IMR-90 (cell line): ENCODE measurements at regions not wholly inside any gene's neighbourhood (a gene's known extent, or its start where the extent isn't known, plus 50 kb on each side); places are given as distances from the start of the nearest gene placed in this dataset.

Experiments used
- ATAC-seq: fragments of 200-7000 bp; cut with Tn5 transposase; 2 replicates; pipeline ENCODE4 v1.9.1; 2020; ENCODE audit warnings: low read depth, mild to moderate bottlenecking, moderate library complexity
- BruUV-seq: library from RNA; stranded (reverse); fragments of 400-500 nt; replicated peaks from 2 replicates; lab custom pipeline; 2021; lab: Mats Ljungman, UMichigan
- CTCF ChIA-PET: fragments of 300-600 bp; formaldehyde crosslinking; extraction: SDS; loops from one replicate; lab custom pipeline; 2021; ENCODE audit warnings: antibody characterized with exemption; lab: Yijun Ruan, JAX
- POLR2A ChIA-PET: fragments of 300-600 bp; sonication (Branson Sonifier 250); formaldehyde crosslinking; loops from one replicate; lab custom pipeline; 2022; ENCODE audit warnings: antibody characterized with exemption; ENCODE audit not compliant: unreplicated experiment; lab: Charles Lee
- DNase-seq: peaks from one replicate; pipeline ENCODE4 v3.0.0; 2013
- H2AFZ ChIP-seq: replicated peaks from 2 replicates; pipeline ENCODE3; 2013; ENCODE audit warnings: low read length, mild to moderate bottlenecking; ENCODE audit not compliant: poor library complexity
- H2AK5ac ChIP-seq: 2 replicates; pipeline ENCODE4 v1.6.1; 2013; ENCODE audit warnings: low read depth, low read length, inconsistent platforms
- H2AK9ac ChIP-seq: replicated peaks from 2 replicates; pipeline ENCODE3; 2013; ENCODE audit warnings: mild to moderate bottlenecking, low read depth, low read length, moderate library complexity; ENCODE audit not compliant: poor library complexity
- H2BK120ac ChIP-seq: 2 replicates; pipeline ENCODE4 v1.6.1; 2013; ENCODE audit warnings: low read depth, low read length, inconsistent platforms
- H2BK15ac ChIP-seq: 3 replicates; pipeline ENCODE4 v1.6.1; 2013; ENCODE audit warnings: low read depth, low read length, inconsistent platforms
- H2BK20ac ChIP-seq: 2 replicates; pipeline ENCODE4 v1.6.1; 2013; ENCODE audit warnings: low read depth, mild to moderate bottlenecking, inconsistent platforms, low read length, moderate library complexity
- H2BK5ac ChIP-seq: 2 replicates; pipeline ENCODE4 v1.6.1; 2013; ENCODE audit warnings: mild to moderate bottlenecking, low read depth, low read length, inconsistent platforms; ENCODE audit not compliant: poor library complexity, severe bottlenecking
- H3K14ac ChIP-seq: replicated peaks from 2 replicates; pipeline ENCODE4 v1.6.1; 2013; ENCODE audit warnings: low read depth, low read length, inconsistent platforms
- H3K18ac ChIP-seq: 2 replicates; pipeline ENCODE4 v1.6.1; 2013; ENCODE audit warnings: low read depth, low read length, control low read depth
- H3K23ac ChIP-seq: 2 replicates; pipeline ENCODE4 v1.6.1; 2013; ENCODE audit warnings: low read depth, low read length, inconsistent platforms
- H3K27ac ChIP-seq: 2 replicates; pipeline ENCODE4 v1.5.1; 2013; ENCODE audit warnings: mild to moderate bottlenecking, control low read depth, low read length; ENCODE audit not compliant: insufficient read depth
- H3K27me3 ChIP-seq: 2 replicates; pipeline ENCODE4 v1.6.1; 2013; ENCODE audit warnings: low read length; ENCODE audit not compliant: control insufficient read depth, insufficient read depth
- H3K36me3 ChIP-seq: 2 replicates; pipeline ENCODE4 v1.6.1; 2013; ENCODE audit warnings: low read length, mixed read lengths; ENCODE audit not compliant: control insufficient read depth, insufficient read depth
- H3K4ac ChIP-seq: 2 replicates; pipeline ENCODE4 v1.6.1; 2013; ENCODE audit warnings: low read depth, low read length, inconsistent platforms
- H3K4me1 ChIP-seq: 2 replicates; pipeline ENCODE4 v1.6.1; 2013; ENCODE audit warnings: low read length, mixed read lengths; ENCODE audit not compliant: control insufficient read depth, insufficient read depth
- H3K4me2 ChIP-seq: 2 replicates; pipeline ENCODE4 v1.6.1; 2013; ENCODE audit warnings: low read depth, mild to moderate bottlenecking, control low read depth, low read length, moderate library complexity
- H3K4me3 ChIP-seq: 2 replicates; pipeline ENCODE4 v1.5.1; 2013; ENCODE audit warnings: low read depth, mild to moderate bottlenecking, control low read depth, low read length, moderate library complexity; ENCODE audit not compliant: insufficient read depth
- H3K56ac ChIP-seq: 2 replicates; pipeline ENCODE4 v1.6.1; 2013; ENCODE audit warnings: low read length, inconsistent platforms; ENCODE audit not compliant: insufficient read depth; ENCODE audit errors: extremely low read depth
- H3K79me1 ChIP-seq, 2 experiments: 2 replicates each; pipeline ENCODE4 v1.6.1; 2013; ENCODE audit warnings: low read length in 2 of 2, inconsistent platforms in 1 of 2, low read depth in 1 of 2
- H3K9ac ChIP-seq: 2 replicates; pipeline ENCODE4 v1.6.1; 2013; ENCODE audit warnings: low read depth, low read length, control low read depth
- H3K9me1 ChIP-seq: 2 replicates; pipeline ENCODE4 v1.6.1; 2013; ENCODE audit warnings: low read length, inconsistent platforms; ENCODE audit not compliant: insufficient read depth
- H3K9me3 ChIP-seq: 2 replicates; pipeline ENCODE4 v1.6.1; 2013; ENCODE audit warnings: low read length; ENCODE audit not compliant: control insufficient read depth, insufficient read depth
- H4K20me1 ChIP-seq: 2 replicates; pipeline ENCODE4 v1.6.1; 2013; ENCODE audit warnings: low read length, inconsistent platforms; ENCODE audit not compliant: insufficient read depth
- H4K5ac ChIP-seq: 2 replicates; pipeline ENCODE4 v1.6.1; 2013; ENCODE audit warnings: mild to moderate bottlenecking, low read depth, low read length, control low read depth
- H4K8ac ChIP-seq, 2 experiments: 2 replicates each; pipeline ENCODE4 v1.6.1; 2013; ENCODE audit warnings: low read depth in 2 of 2, low read length in 2 of 2, control low read depth in 1 of 2, inconsistent platforms in 1 of 2
- H4K91ac ChIP-seq: 2 replicates; pipeline ENCODE4 v1.6.1; 2013; ENCODE audit warnings: low read depth, low read length, inconsistent platforms; ENCODE audit not compliant: insufficient read depth
- BHLHE40 ChIP-seq: fragments of 150-350 bp; IDR thresholded peaks from 2 replicates; pipeline ENCODE4 v1.6.1; 2016; ENCODE audit warnings: mild to moderate bottlenecking, low read depth, low read length
- CEBPB ChIP-seq: IDR thresholded peaks from 2 replicates; pipeline ENCODE4 v1.6.1; 2012; ENCODE audit warnings: low read depth, low read length, improper control_type of control experiment
- CHD1 ChIP-seq: IDR thresholded peaks from 2 replicates; pipeline ENCODE4 v1.6.1; 2012; ENCODE audit warnings: low read depth, low read length, improper control_type of control experiment
- FOS ChIP-seq: fragments of 150-350 bp; IDR thresholded peaks from 2 replicates; pipeline ENCODE4 v1.6.1; 2016; ENCODE audit warnings: low read depth, low read length
- MAFK ChIP-seq: IDR thresholded peaks from 2 replicates; pipeline ENCODE4 v1.6.1; 2012; ENCODE audit warnings: low read depth, low read length, improper control_type of control experiment
- MAZ ChIP-seq: IDR thresholded peaks from 2 replicates; pipeline ENCODE4 v1.6.1; 2012; ENCODE audit warnings: low read depth, mild to moderate bottlenecking, low read length, improper control_type of control experiment, moderate library complexity, borderline replicate concordance
- MXI1 ChIP-seq: IDR thresholded peaks from 2 replicates; pipeline ENCODE4 v1.6.1; 2012; ENCODE audit warnings: low read depth, mild to moderate bottlenecking, low read length, moderate library complexity, borderline replicate concordance
- NFE2L2 ChIP-seq: fragments of 150-350 bp; IDR thresholded peaks from 2 replicates; pipeline ENCODE4 v1.6.1; 2016; ENCODE audit warnings: low read depth, mild to moderate bottlenecking, low read length
- POLR2A ChIP-seq: IDR thresholded peaks from 2 replicates; pipeline ENCODE4 v1.6.1; 2012; ENCODE audit warnings: mild to moderate bottlenecking, low read depth, low read length
- RAD21 ChIP-seq: IDR thresholded peaks from 2 replicates; pipeline ENCODE4 v1.6.1; 2012; ENCODE audit warnings: low read length, improper control_type of control experiment
- RCOR1 ChIP-seq: IDR thresholded peaks from 2 replicates; pipeline ENCODE4 v1.6.1; 2012; ENCODE audit warnings: mild to moderate bottlenecking, low read length, improper control_type of control experiment; ENCODE audit not compliant: insufficient replicate concordance
- RFX5 ChIP-seq: IDR thresholded peaks from 2 replicates; pipeline ENCODE4 v1.8.0; 2012; ENCODE audit warnings: low read depth, mild to moderate bottlenecking, low read length, moderate library complexity
- SMC3 ChIP-seq: fragments of 150-350 bp; IDR thresholded peaks from 2 replicates; pipeline ENCODE4 v1.6.1; 2016; ENCODE audit warnings: low read depth, mild to moderate bottlenecking, antibody characterized with exemption, low read length, moderate library complexity
- WGBS, 2 experiments: methylation state at CpG; one replicate each; pipeline versions ENCODE4 v1.1.5 to v1.1.7; 2013; ENCODE audit warnings: missing lambda C conversion rate in 2 of 2; ENCODE audit not compliant: insufficient read length in 1 of 2; ENCODE audit errors: extremely low coverage in 2 of 2; 5-methylcytosine and 5-hydroxymethylcytosine counted together
- dilution Hi-C: fragments of 300-500 bp; cut with HindIII; formaldehyde crosslinking; loops from one replicate; pipeline ENCODE4 v1.14.3; 2018; ENCODE audit warnings: low sequenced_read_pairs; ENCODE audit not compliant: unreplicated experiment
- in situ Hi-C: fragments of 300-500 bp; cut with MboI; formaldehyde crosslinking; loops from 3 replicates; pipeline ENCODE4 v1.14.3; 2019; ENCODE audit warnings: low sequenced_read_pairs, inconsistent platforms, mixed read lengths
- intact Hi-C: fragments of 100-400 bp; cut with micrococcal nuclease; formaldehyde crosslinking; loops from 2 replicates; pipeline ENCODE4 v1.10.0; 2022
- TF ChIP-seq, protein P1 (sequence below): fragments of 150-350 bp; IDR thresholded peaks from 2 replicates; pipeline ENCODE4 v1.6.1; 2016; ENCODE audit warnings: low read depth, mild to moderate bottlenecking, low read length, moderate library complexity, borderline replicate concordance
- TF ChIP-seq, protein P2 (sequence below): conservative IDR thresholded peaks from 2 replicates; pipeline ENCODE4 v1.5.1; 2012; ENCODE audit warnings: mild to moderate bottlenecking, low read depth, low read length, improper control_type of control experiment
- TF ChIP-seq, protein P3 (sequence below): fragments of 150-350 bp; IDR thresholded peaks from 2 replicates; pipeline ENCODE4 v1.6.1; 2017; ENCODE audit warnings: mild to moderate bottlenecking, antibody characterized with exemption, low read length, low read depth

DNA sequence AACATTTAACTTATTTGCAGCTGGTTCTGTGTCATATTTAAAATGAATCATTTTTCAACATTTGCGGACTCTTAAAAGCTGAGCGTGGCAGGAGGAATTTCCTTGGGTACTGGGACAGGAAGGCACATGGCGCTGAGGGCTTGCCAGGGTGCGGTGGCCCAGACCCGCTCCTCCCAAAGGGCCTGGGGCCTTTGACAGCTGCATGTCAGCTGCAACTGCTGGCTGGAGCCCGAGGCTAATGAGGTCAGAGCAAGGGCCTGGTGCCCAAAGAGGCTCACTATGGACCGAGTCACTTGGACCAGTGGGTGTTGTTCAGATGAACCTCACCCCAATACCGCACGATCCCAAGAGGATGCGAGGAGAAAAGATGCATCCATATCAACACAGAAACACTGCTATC lies 326.9 kb downstream of the CTTN start:
- Histone ChIP-seq H3K14ac (no peak overlapping the region), H3K18ac (no peak overlapping the region), H2AK5ac (no peak overlapping the region), H3K56ac (no peak overlapping the region), H3K9me3 (peaks cover 2% of the 10 kb centered on the region; the same call in 1 of the 2 replicates), H3K4ac (no peak overlapping the region), H4K91ac (no peak overlapping the region), H2BK20ac (no peak overlapping the region), H3K4me3 (no peak overlapping the region), H2BK120ac (no peak overlapping the region), H2BK5ac (no peak overlapping the region), H4K8ac (no peak overlapping the region), H3K23ac (no peak overlapping the region), H3K4me2 (no peak overlapping the region), H2AK9ac (no peak overlapping the region), H3K27ac (no peak overlapping the region), H3K27me3 (no peaks in the 10 kb centered on the region; the same call in 1 of the 2 replicates), H4K5ac (no peak overlapping the region), H3K4me1 (no peaks in the 10 kb centered on the region), H2BK15ac (no peak overlapping the region), H3K9ac (no peak overlapping the region), H3K9me1 (peaks cover 2% of the 10 kb centered on the region; the same call in 1 of the 2 replicates), H3K79me1 (no peaks in the 10 kb centered on the region), H2AFZ (no peak overlapping the region), H4K20me1 (no peaks in the 10 kb centered on the region; the same call in 1 of the 2 replicates), H3K36me3 (no peaks in the 10 kb centered on the region)
- ChIA-PET POLR2A (no interaction called here), CTCF (interaction anchor here (1.8 kb wide), 1 partner anchor 11 kb away, joined by 4 read pairs; no protein-coding TSS in a partner anchor)
- no peak for DNase-seq
- in situ Hi-C loops = no loop called here
- no TSS peak for BruUV-seq
- ATAC-seq = no peak
- TF ChIP-seq MXI1 (no peak), RCOR1 (no peak), MAFK (no peak), RFX5 (no peak), MAZ (no peak), RAD21 (no peak), CEBPB (no peak), CHD1 (no peak), BHLHE40 (no peak), NFE2L2 (no peak), POLR2A (no peak), FOS (no peak), SMC3 (no peak)
- TF ChIP-seq, protein P1, sequence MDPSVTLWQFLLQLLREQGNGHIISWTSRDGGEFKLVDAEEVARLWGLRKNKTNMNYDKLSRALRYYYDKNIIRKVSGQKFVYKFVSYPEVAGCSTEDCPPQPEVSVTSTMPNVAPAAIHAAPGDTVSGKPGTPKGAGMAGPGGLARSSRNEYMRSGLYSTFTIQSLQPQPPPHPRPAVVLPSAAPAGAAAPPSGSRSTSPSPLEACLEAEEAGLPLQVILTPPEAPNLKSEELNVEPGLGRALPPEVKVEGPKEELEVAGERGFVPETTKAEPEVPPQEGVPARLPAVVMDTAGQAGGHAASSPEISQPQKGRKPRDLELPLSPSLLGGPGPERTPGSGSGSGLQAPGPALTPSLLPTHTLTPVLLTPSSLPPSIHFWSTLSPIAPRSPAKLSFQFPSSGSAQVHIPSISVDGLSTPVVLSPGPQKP = no peak
- TF ChIP-seq, protein P2, sequence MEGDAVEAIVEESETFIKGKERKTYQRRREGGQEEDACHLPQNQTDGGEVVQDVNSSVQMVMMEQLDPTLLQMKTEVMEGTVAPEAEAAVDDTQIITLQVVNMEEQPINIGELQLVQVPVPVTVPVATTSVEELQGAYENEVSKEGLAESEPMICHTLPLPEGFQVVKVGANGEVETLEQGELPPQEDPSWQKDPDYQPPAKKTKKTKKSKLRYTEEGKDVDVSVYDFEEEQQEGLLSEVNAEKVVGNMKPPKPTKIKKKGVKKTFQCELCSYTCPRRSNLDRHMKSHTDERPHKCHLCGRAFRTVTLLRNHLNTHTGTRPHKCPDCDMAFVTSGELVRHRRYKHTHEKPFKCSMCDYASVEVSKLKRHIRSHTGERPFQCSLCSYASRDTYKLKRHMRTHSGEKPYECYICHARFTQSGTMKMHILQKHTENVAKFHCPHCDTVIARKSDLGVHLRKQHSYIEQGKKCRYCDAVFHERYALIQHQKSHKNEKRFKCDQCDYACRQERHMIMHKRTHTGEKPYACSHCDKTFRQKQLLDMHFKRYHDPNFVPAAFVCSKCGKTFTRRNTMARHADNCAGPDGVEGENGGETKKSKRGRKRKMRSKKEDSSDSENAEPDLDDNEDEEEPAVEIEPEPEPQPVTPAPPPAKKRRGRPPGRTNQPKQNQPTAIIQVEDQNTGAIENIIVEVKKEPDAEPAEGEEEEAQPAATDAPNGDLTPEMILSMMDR = no peak
- TF ChIP-seq, protein P3, sequence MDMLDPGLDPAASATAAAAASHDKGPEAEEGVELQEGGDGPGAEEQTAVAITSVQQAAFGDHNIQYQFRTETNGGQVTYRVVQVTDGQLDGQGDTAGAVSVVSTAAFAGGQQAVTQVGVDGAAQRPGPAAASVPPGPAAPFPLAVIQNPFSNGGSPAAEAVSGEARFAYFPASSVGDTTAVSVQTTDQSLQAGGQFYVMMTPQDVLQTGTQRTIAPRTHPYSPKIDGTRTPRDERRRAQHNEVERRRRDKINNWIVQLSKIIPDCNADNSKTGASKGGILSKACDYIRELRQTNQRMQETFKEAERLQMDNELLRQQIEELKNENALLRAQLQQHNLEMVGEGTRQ = no peak
- intact Hi-C loops = no loop called here
- 60% methylated on average over 3 of the region's 10 CpGs; no CpG with 5 or more reads in 1 of the 2 experiments for WGBS, 2 experiments
- dilution Hi-C loops = no loop called here
